HG03439 (cell line): ENCODE measurements at regions not wholly inside any gene's neighbourhood (a gene's known extent, or its start where the extent isn't known, plus 50 kb on each side); places are given as distances from the start of the nearest gene placed in this dataset.

ENCODE experiments used
- ATAC-seq: cut with Tn5 transposase; IDR thresholded peaks from one replicate; pipeline ENCODE4 v1.9.1; 2021; ENCODE audit warnings: mild to moderate bottlenecking, moderate library complexity; ENCODE audit not compliant: unreplicated experiment

DNA sequence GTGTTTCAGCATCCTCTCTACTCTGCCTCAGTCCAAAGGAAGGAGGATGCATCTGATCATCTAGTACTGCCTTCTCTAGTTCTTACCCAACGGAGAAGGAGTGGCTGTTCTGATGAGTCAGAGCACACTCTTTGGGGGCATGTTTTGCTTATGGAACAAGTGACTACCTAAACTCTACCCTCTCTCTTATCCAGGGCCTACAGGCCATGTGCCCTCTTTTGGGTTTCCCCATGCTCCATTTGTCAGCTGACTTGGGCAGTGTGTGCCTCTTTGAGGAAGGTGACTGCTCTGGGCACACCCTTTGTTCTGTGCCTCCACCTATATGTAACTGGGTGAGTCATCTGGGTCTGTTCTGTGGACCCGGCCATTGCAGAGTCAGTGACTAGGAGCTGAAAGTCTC lies 89.6 kb upstream of the BNC2 start:
- ATAC-seq, result no peak

- ATAC-seq, result no peak
Measured at GRCh38 chr9:16959391-16959790, 88.9 kb upstream of the BNC2 start.

DNA sequence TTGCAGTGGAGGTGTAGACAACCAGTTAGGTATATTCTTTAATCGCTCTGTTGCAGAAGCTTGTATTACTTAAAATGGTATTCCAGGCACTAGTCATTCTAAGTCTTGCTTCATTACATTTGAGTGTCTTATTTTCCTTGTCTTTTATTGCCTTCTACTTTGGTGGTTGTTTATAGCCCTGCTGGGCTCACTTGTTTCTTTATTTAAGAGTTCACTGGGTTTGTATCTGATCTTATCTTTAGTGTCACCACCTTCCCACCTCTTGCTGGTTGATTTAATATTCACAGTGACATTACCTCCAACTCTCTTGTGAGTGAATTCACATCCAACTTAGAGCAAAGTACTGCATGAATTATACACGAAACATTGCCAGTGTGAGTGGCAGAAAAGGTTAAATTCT lies 83.6 kb upstream of the BNC2 start:
- no peak for ATAC-seq

DNA sequence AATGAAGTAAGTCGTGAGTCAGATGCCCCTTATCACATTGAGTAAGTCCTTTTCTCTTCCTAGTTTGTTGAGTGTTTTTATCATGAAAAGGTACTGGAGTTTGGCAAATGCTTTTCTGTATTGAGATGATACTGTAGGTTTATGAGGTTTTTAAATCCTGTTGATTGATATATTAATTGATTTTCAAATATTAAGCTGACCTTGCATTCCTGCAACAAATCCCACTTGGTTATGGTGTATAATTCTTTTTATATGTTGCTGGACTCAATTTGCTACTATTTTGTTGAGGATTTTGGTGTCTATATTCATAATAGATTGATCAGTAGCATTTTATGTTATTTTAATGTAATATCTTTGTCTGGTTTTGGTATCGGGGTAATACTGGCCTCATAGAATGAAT lies 81.0 kb upstream of the BNC2 start:
- ATAC-seq, result no peak

GRCh38 chr9:16950051-16950450 lies 79.6 kb upstream of the BNC2 start:
- ATAC-seq, result no peak

DNA sequence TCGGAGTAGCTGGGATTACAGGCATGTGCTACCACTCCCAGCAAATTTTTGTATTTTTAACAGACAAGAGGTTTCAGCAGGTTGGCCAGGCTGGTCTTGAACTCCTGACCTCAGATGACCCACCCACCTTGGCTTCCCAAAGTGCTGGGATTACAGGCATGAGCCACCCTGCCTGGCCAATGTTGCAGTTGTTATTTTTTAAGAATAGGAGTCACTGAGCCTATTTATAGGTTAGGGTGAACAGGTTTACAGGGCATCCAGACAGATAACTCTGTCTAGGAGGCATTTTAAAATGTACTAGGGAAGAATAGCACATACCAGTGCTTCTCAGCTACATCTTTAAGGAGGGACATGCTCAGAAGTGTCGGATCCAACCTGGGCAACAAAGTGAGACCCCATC lies 60.1 kb upstream of the BNC2 start:
- no peak for ATAC-seq

GRCh38 chr9:16928179-16928945 lies 57.9 kb upstream of the BNC2 start:
- no peak for ATAC-seq

GRCh38 chr9:16925426-16925825 lies 55.0 kb upstream of the BNC2 start:
- ATAC-seq, result no peak

- no peak for ATAC-seq
Measured at GRCh38 chr9:16924311-16924915, 53.9 kb upstream of the BNC2 start.

DNA sequence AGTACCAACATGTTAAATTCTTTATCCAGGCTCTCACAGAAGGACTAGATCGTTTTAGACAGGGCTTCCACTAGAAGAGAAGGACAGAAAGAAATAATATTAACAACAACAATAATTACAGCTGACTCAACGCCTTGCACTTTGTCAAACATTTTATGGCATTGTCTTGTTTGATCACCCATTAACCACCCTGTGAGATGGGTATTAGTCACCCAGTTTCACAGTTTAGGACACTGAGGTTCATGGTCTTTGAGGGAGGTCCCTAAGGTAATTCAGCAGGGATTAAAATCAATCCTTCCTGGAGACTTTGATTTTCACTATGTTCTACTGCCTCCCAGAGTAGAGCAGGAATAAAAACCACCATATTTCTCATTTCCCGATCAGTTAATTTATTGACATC lies 51.4 kb upstream of the BNC2 start:
- ATAC-seq, result no peak
